Endothelial cell of umbilical vein (primary cell): ENCODE measurements at regions not wholly inside any gene's neighbourhood (a gene's known extent, or its start where the extent isn't known, plus 50 kb on each side); places are given as distances from the start of the nearest gene placed in this dataset.

Experiments
- BruUV-seq: library from RNA; stranded (reverse); fragments of 400-500 nt; replicated peaks from 2 replicates; lab custom pipeline; 2021; lab: Mats Ljungman, UMichigan
- CTCF ChIA-PET: fragments of 300-600, 350-600 bp; sonication (Branson Sonifier 250); formaldehyde crosslinking; loops from one replicate; lab custom pipeline; 2021; ENCODE audit warnings: antibody characterized with exemption, inconsistent platforms; lab: Charles Lee
- POLR2A ChIA-PET: fragments of 300-600, 350-600 bp; sonication (Branson Sonifier 250); formaldehyde crosslinking; loops from one replicate; lab custom pipeline; 2021; ENCODE audit warnings: antibody characterized with exemption, inconsistent platforms; lab: Charles Lee
- DNase-seq: peaks from one replicate; pipeline ENCODE4 v3.0.0-alpha.2; 2011; ENCODE audit warnings: low read depth, low spot score
- FAIRE-seq: peaks from 2 replicates; lab custom pipeline; 2011; peaks lifted over from hg19 to GRCh38; lab: Jason Lieb, UNC
- H2AFZ ChIP-seq: 2 replicates; pipeline ENCODE4 v1.6.0; 2012; ENCODE audit warnings: low read depth, low read length, control low read depth, inconsistent platforms
- H3K27ac ChIP-seq: 2 replicates; pipeline ENCODE4 v1.5.1; 2011; ENCODE audit warnings: low read depth, mild to moderate bottlenecking, control low read depth, low read length, moderate library complexity; ENCODE audit not compliant: insufficient read depth
- H3K27me3 ChIP-seq, 2 experiments: 2 replicates each; pipeline versions ENCODE4 v1.6.0 to v1.6.1; 2011; ENCODE audit warnings: low read length in 2 of 2, mixed read lengths in 1 of 2; ENCODE audit not compliant: control insufficient read depth in 2 of 2, insufficient read depth in 2 of 2
- H3K36me3 ChIP-seq, 2 experiments: 2 replicates in 1 of 2; 3 replicates in 1 of 2; pipeline ENCODE4 v1.5.1; 2011; ENCODE audit warnings: low read length in 2 of 2, mild to moderate bottlenecking in 1 of 2, moderate library complexity in 1 of 2; ENCODE audit not compliant: control insufficient read depth in 2 of 2, insufficient read depth in 2 of 2; ENCODE audit errors: extremely low read depth in 1 of 2
- H3K4me1 ChIP-seq: 3 replicates; pipeline ENCODE4 v1.5.1; 2011; ENCODE audit warnings: mild to moderate bottlenecking, low read length; ENCODE audit not compliant: control insufficient read depth, insufficient read depth; ENCODE audit errors: extremely low read depth
- H3K4me2 ChIP-seq: 2 replicates; pipeline ENCODE4 v1.6.1; 2011; ENCODE audit warnings: low read length, control low read depth, mixed read lengths; ENCODE audit not compliant: insufficient read depth
- H3K4me3 ChIP-seq, 3 experiments: fragments of 200-600 bp in 1 of 3; sonication (generic), shearing (Covaris generic) in 1 of 3; replicated peaks in 1 of 3; 2 replicates each; pipeline ENCODE4 v1.5.1; 2011 to 2016; ENCODE audit warnings: control low read depth in 3 of 3, low read length in 3 of 3, mild to moderate bottlenecking in 2 of 3, inconsistent platforms in 1 of 3, low read depth in 1 of 3, moderate library complexity in 1 of 3; ENCODE audit not compliant: insufficient read depth in 1 of 3
- H3K79me2 ChIP-seq: 2 replicates; pipeline ENCODE4 v1.6.0; 2012; ENCODE audit warnings: low read length, inconsistent platforms; ENCODE audit not compliant: control insufficient read depth, insufficient read depth
- H3K9ac ChIP-seq: replicated peaks from 2 replicates; pipeline ENCODE3; 2011; ENCODE audit warnings: low read length, control low read depth; ENCODE audit not compliant: insufficient read depth; ENCODE audit errors: extremely low read depth
- H3K9me1 ChIP-seq: replicated peaks from 3 replicates; pipeline ENCODE4 v1.6.0; 2011; ENCODE audit warnings: mild to moderate bottlenecking, low read length; ENCODE audit not compliant: control insufficient read depth, insufficient read depth; ENCODE audit errors: extremely low read depth
- H3K9me3 ChIP-seq: replicated peaks from 2 replicates; pipeline ENCODE4 v1.5.1; 2012; ENCODE audit warnings: low read length, inconsistent platforms; ENCODE audit not compliant: control insufficient read depth, insufficient read depth
- H4K20me1 ChIP-seq: replicated peaks from 2 replicates; pipeline ENCODE3; 2011; ENCODE audit warnings: mild to moderate bottlenecking, low read length; ENCODE audit not compliant: control insufficient read depth, insufficient read depth; ENCODE audit errors: extremely low read depth
- EZH2 ChIP-seq: IDR thresholded peaks from 2 replicates; pipeline ENCODE4 v1.6.1; 2012; ENCODE audit warnings: borderline replicate concordance, low read depth, mild to moderate bottlenecking, moderate library complexity, low read length, inconsistent platforms; ENCODE audit not compliant: severe bottlenecking
- FOS ChIP-seq: IDR thresholded peaks from 2 replicates; pipeline ENCODE4 v1.6.1; 2011; ENCODE audit warnings: mild to moderate bottlenecking, low read length, moderate library complexity, borderline replicate concordance; ENCODE audit not compliant: insufficient read depth
- GATA2 ChIP-seq: IDR thresholded peaks from 2 replicates; pipeline ENCODE4 v1.7.0; 2011; ENCODE audit warnings: low read depth, mild to moderate bottlenecking, moderate library complexity, mixed read lengths, low read length; ENCODE audit not compliant: insufficient read length, insufficient read depth
- JUN ChIP-seq: IDR thresholded peaks from 2 replicates; pipeline ENCODE4 v1.6.1; 2011; ENCODE audit warnings: borderline replicate concordance, low read depth; ENCODE audit not compliant: insufficient read length, insufficient read depth
- MAX ChIP-seq: IDR thresholded peaks from 2 replicates; pipeline ENCODE4 v1.6.1; 2011; ENCODE audit not compliant: insufficient read depth, insufficient read length
- MYC ChIP-seq: IDR thresholded peaks from one replicate; pipeline ENCODE4 v1.6.1; 2011; ENCODE audit warnings: mild to moderate bottlenecking, low read depth, low read length
- POLR2A ChIP-seq: IDR thresholded peaks from 2 replicates; pipeline ENCODE4 v1.6.1; 2012; ENCODE audit warnings: low read depth, mild to moderate bottlenecking, control low read depth, low read length
- POLR2AphosphoS5 ChIP-seq: IDR thresholded peaks from 2 replicates; pipeline ENCODE4 v1.6.1; 2012; ENCODE audit warnings: low read depth, mild to moderate bottlenecking, control low read depth, low read length, moderate library complexity; ENCODE audit not compliant: insufficient read depth
- dilution Hi-C: fragments of 300-500 bp; cut with MboI; formaldehyde crosslinking; loops from one replicate; pipeline ENCODE4 v1.15.0; 2019; ENCODE audit warnings: low sequenced_read_pairs; ENCODE audit not compliant: extremely low pct_ligation_motif_present
- intact Hi-C: fragments of 100-400 bp; cut with micrococcal nuclease; formaldehyde crosslinking; loops from one replicate; pipeline ENCODE4 v1.10.0; 2022
- TF ChIP-seq, protein P1 (sequence below), 2 donors: IDR thresholded peaks; 1 replicate in 1 of 2; 2 replicates in 1 of 2; pipeline ENCODE4 v1.5.1; 2011; ENCODE audit warnings: low read length in 2 of 2, mild to moderate bottlenecking in 2 of 2, moderate library complexity in 2 of 2, control low read depth in 1 of 2, inconsistent platforms in 1 of 2, low read depth in 1 of 2; ENCODE audit not compliant: insufficient read depth in 1 of 2; ENCODE audit errors: extremely low read depth in 1 of 2

GRCh38 chr4:123843137-123843536 is 446.5 kb downstream of the SPRY1 start:
- no peaks in the 10 kb centered on the region for H3K36me3 ChIP-seq
- dilution Hi-C loops (no loop called here), intact Hi-C loops (no loop called here)
- ChIA-PET CTCF (no interaction called here), POLR2A (no interaction called here)
- H3K4me1 ChIP-seq: peaks cover 6% of the 10 kb centered on the region
- no peaks in the 10 kb centered on the region for H3K9me1 ChIP-seq
- DNase-seq: no peak
- no peaks in the 10 kb centered on the region for H3K27me3 ChIP-seq
- FAIRE-seq: no peak
- TF ChIP-seq GATA2 (no peak), POLR2A (no peak), MYC (no peak), MAX (no peak), EZH2 (no peak), POLR2AphosphoS5 (no peak), FOS (no peak), JUN (no peak)
- TF ChIP-seq, protein P1, sequence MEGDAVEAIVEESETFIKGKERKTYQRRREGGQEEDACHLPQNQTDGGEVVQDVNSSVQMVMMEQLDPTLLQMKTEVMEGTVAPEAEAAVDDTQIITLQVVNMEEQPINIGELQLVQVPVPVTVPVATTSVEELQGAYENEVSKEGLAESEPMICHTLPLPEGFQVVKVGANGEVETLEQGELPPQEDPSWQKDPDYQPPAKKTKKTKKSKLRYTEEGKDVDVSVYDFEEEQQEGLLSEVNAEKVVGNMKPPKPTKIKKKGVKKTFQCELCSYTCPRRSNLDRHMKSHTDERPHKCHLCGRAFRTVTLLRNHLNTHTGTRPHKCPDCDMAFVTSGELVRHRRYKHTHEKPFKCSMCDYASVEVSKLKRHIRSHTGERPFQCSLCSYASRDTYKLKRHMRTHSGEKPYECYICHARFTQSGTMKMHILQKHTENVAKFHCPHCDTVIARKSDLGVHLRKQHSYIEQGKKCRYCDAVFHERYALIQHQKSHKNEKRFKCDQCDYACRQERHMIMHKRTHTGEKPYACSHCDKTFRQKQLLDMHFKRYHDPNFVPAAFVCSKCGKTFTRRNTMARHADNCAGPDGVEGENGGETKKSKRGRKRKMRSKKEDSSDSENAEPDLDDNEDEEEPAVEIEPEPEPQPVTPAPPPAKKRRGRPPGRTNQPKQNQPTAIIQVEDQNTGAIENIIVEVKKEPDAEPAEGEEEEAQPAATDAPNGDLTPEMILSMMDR (IDR thresholded peaks at IDR 0.05; ENCODE audit: extremely low read depth in 1 of 2, insufficient read depth in 1 of 2, low read depth in 1 of 2, low read length in 2 of 2): no peak
- no peaks in the 10 kb centered on the region for H4K20me1 ChIP-seq
- BruUV-seq: no TSS peak
- no peak overlapping the region for H2AFZ ChIP-seq
- no peak overlapping the region for H3K9ac ChIP-seq
- H3K79me2 ChIP-seq: no peaks in the 10 kb centered on the region
- no peak overlapping the region for H3K4me3 ChIP-seq
- no peaks in the 10 kb centered on the region for H3K9me3 ChIP-seq
- H3K4me2 ChIP-seq: no peak overlapping the region
- no peak overlapping the region for H3K27ac ChIP-seq
